ENCODE measurements at regions not wholly inside any gene's neighbourhood (a gene's known extent, or its start where the extent isn't known, plus 50 kb on each side); places are given as distances from the start of the nearest gene placed in this dataset.

GRCh38 chr5:126093718-126094117, 329.5 kb upstream of the GRAMD2B start:
- ATAC-seq (ENCODE audit: insufficient read depth, low FRiP score) (no peak), DNase-seq (no peak)
- no peak overlapping the region for H3K27ac ChIP-seq (ENCODE audit: low read depth in 1 of 2, low read length in 1 of 2)
- no peaks in the 10 kb centered on the region for H3K9me3 ChIP-seq (ENCODE audit: control insufficient read depth in 4 of 4, insufficient read depth in 3 of 4, low read length in 3 of 4)
- no peak overlapping the region for H3K4me3 ChIP-seq
- H3K4me1 ChIP-seq (ENCODE audit: control insufficient read depth in 5 of 5, insufficient read depth in 5 of 5, low read length in 5 of 5) = no peaks in the 10 kb centered on the region
- no peak overlapping the region for H3K9ac ChIP-seq (ENCODE audit: insufficient read depth in 1 of 2, low read length in 2 of 2)
- no peaks in the 10 kb centered on the region for H3K36me3 ChIP-seq (ENCODE audit: control insufficient read depth in 4 of 4, insufficient read depth in 4 of 4, low read length in 4 of 4)
- H3K27me3 ChIP-seq (ENCODE audit: control insufficient read depth in 3 of 3, insufficient read depth in 3 of 3, low read length in 2 of 3) = no peaks in the 10 kb centered on the region
- no peak for TF ChIP-seq CTCF (IDR thresholded peaks at IDR 0.05; ENCODE audit: control extremely low read depth, extremely low read depth)
- WGBS, 2 donors = 93 to 94% methylated on average over 5 of the region's 5 CpGs

- H3K36me3 ChIP-seq (ENCODE audit: control insufficient read depth in 4 of 4, insufficient read depth in 4 of 4, low read length in 4 of 4) = no peaks in the 10 kb centered on the region
- ATAC-seq (ENCODE audit: insufficient read depth, low FRiP score) = no peak
- H3K27me3 ChIP-seq (ENCODE audit: control insufficient read depth in 3 of 3, insufficient read depth in 3 of 3, low read length in 2 of 3) = no peaks in the 10 kb centered on the region
- H3K4me3 ChIP-seq = no peak overlapping the region
- no peak for DNase-seq
- H3K9me3 ChIP-seq (ENCODE audit: control insufficient read depth in 4 of 4, insufficient read depth in 3 of 4, low read length in 3 of 4) = no peaks in the 10 kb centered on the region
- no peak for TF ChIP-seq CTCF (IDR thresholded peaks at IDR 0.05; ENCODE audit: control extremely low read depth, extremely low read depth)
- WGBS, 2 donors = 81 to 83% methylated on average over 2 of the region's 2 CpGs
- H3K9ac ChIP-seq (ENCODE audit: insufficient read depth in 1 of 2, low read length in 2 of 2) = no peak overlapping the region
- H3K27ac ChIP-seq (ENCODE audit: low read depth in 1 of 2, low read length in 1 of 2) = no peak overlapping the region
- H3K4me1 ChIP-seq (ENCODE audit: control insufficient read depth in 5 of 5, insufficient read depth in 5 of 5, low read length in 5 of 5) = no peaks in the 10 kb centered on the region
These were observed 328.2 kb upstream of the GRAMD2B start for GRCh38 chr5:126094991-126095390.

- H3K4me1 ChIP-seq (ENCODE audit: control insufficient read depth in 5 of 5, insufficient read depth in 5 of 5, low read length in 5 of 5) = no peaks in the 10 kb centered on the region
- DNase-seq (no peak), ATAC-seq (ENCODE audit: insufficient read depth, low FRiP score) (no peak)
- TF ChIP-seq CTCF (IDR thresholded peaks at IDR 0.05; ENCODE audit: control extremely low read depth, extremely low read depth) = no peak
- no peaks in the 10 kb centered on the region for H3K9me3 ChIP-seq (ENCODE audit: control insufficient read depth in 4 of 4, insufficient read depth in 3 of 4, low read length in 3 of 4)
- H3K27ac ChIP-seq (ENCODE audit: low read depth in 1 of 2, low read length in 1 of 2) = no peak overlapping the region
- 74 to 81% methylated on average over 4 of the region's 4 CpGs for WGBS, 2 donors
- H3K36me3 ChIP-seq (ENCODE audit: control insufficient read depth in 4 of 4, insufficient read depth in 4 of 4, low read length in 4 of 4) = no peaks in the 10 kb centered on the region
- H3K27me3 ChIP-seq (ENCODE audit: control insufficient read depth in 3 of 3, insufficient read depth in 3 of 3, low read length in 2 of 3) = no peaks in the 10 kb centered on the region
- no peak overlapping the region for H3K9ac ChIP-seq (ENCODE audit: insufficient read depth in 1 of 2, low read length in 2 of 2)
- H3K4me3 ChIP-seq = no peak overlapping the region
These were observed 326.7 kb upstream of the GRAMD2B start for GRCh38 chr5:126096442-126097006.

GRCh38 chr5:126097876-126098275, 325.3 kb upstream of the GRAMD2B start:
- ATAC-seq (ENCODE audit: insufficient read depth, low FRiP score) (no peak), DNase-seq (no peak)
- TF ChIP-seq CTCF (IDR thresholded peaks at IDR 0.05; ENCODE audit: control extremely low read depth, extremely low read depth) = no peak
- H3K27me3 ChIP-seq (ENCODE audit: control insufficient read depth in 3 of 3, insufficient read depth in 3 of 3, low read length in 2 of 3) = no peaks in the 10 kb centered on the region
- no peak overlapping the region for H3K9ac ChIP-seq (ENCODE audit: insufficient read depth in 1 of 2, low read length in 2 of 2)
- H3K36me3 ChIP-seq (ENCODE audit: control insufficient read depth in 4 of 4, insufficient read depth in 4 of 4, low read length in 4 of 4) = no peaks in the 10 kb centered on the region
- H3K4me1 ChIP-seq (ENCODE audit: control insufficient read depth in 5 of 5, insufficient read depth in 5 of 5, low read length in 5 of 5) = no peaks in the 10 kb centered on the region
- H3K9me3 ChIP-seq (ENCODE audit: control insufficient read depth in 4 of 4, insufficient read depth in 3 of 4, low read length in 3 of 4) = no peaks in the 10 kb centered on the region
- no peak overlapping the region for H3K27ac ChIP-seq (ENCODE audit: low read depth in 1 of 2, low read length in 1 of 2)
- 86 to 89% methylated on average over 1 of the region's 1 CpG for WGBS, 2 donors
- H3K4me3 ChIP-seq = no peak overlapping the region

Data from lung (tissue), 11 donors.